PFSK-1 (cell line): ENCODE measurements at regions not wholly inside any gene's neighbourhood (a gene's known extent, or its start where the extent isn't known, plus 50 kb on each side); places are given as distances from the start of the nearest gene placed in this dataset.

ENCODE experiments used
- POLR2AphosphoS5 ChIP-seq: IDR thresholded peaks from 2 replicates; pipeline ENCODE4 v1.6.1; 2012; ENCODE audit warnings: low read depth, mild to moderate bottlenecking, control low read depth, low read length, moderate library complexity
- SIN3A ChIP-seq: IDR thresholded peaks from 2 replicates; pipeline ENCODE4 v1.6.1; 2012; ENCODE audit warnings: mild to moderate bottlenecking, low read length, moderate library complexity, borderline replicate concordance; ENCODE audit not compliant: insufficient read depth
- TAF1 ChIP-seq: IDR thresholded peaks from 2 replicates; pipeline ENCODE4 v1.6.1; 2012; ENCODE audit warnings: low read length, control low read depth, borderline replicate concordance; ENCODE audit not compliant: insufficient read depth

- TF ChIP-seq TAF1 = no peak
- no peak for TF ChIP-seq SIN3A
- no peak for TF ChIP-seq POLR2AphosphoS5
These were observed 275.7 kb upstream of the SLC16A7 start for GRCh38 chr12:59320112-59320511.
